SK-N-MC (cell line): ENCODE measurements at regions not wholly inside any gene's neighbourhood (a gene's known extent, or its start where the extent isn't known, plus 50 kb on each side); places are given as distances from the start of the nearest gene placed in this dataset.

Source experiments
- EZH2 ChIP-seq: fragments of 200-600 bp; sonication (generic); IDR thresholded peaks from one replicate; pipeline ENCODE4 v1.6.1; 2017; ENCODE audit warnings: antibody characterized with exemption
- POLR2AphosphoS5 ChIP-seq: IDR thresholded peaks from 2 replicates; pipeline ENCODE4 v1.6.1; 2012; ENCODE audit warnings: mild to moderate bottlenecking, low read depth, low read length, borderline replicate concordance

GRCh38 chr9:82682431-82682830 lies 380.5 kb downstream of the RASEF start:
- TF ChIP-seq POLR2AphosphoS5, result no peak
- TF ChIP-seq EZH2, result no peak
